Suprapubic skin (tissue), 4 donors: ENCODE measurements at regions not wholly inside any gene's neighbourhood (a gene's known extent, or its start where the extent isn't known, plus 50 kb on each side); places are given as distances from the start of the nearest gene placed in this dataset.

Experiments
- DNase-seq, 2 donors: peaks; one replicate each; pipeline ENCODE4 v3.0.0-alpha.2; 2019; ENCODE audit warnings: low spot score in 2 of 2
- H3K27ac ChIP-seq: fragments of 200-600 bp; sonication (generic); one replicate; pipeline ENCODE4 v1.5.1; 2019
- H3K27me3 ChIP-seq: fragments of 200-600 bp; sonication (generic); one replicate; pipeline ENCODE4 v1.5.1; 2019
- H3K36me3 ChIP-seq: fragments of 200-600 bp; sonication (generic); one replicate; pipeline ENCODE4 v1.5.1; 2019
- H3K4me1 ChIP-seq: fragments of 200-600 bp; sonication (generic); one replicate; pipeline ENCODE4 v1.5.1; 2019
- H3K4me3 ChIP-seq: fragments of 200-600 bp; sonication (generic); one replicate; pipeline ENCODE4 v1.5.1; 2019; ENCODE audit warnings: mild to moderate bottlenecking
- H3K9me3 ChIP-seq: fragments of 200-600 bp; sonication (generic); one replicate; pipeline ENCODE4 v1.5.1; 2019
- EP300 ChIP-seq: sonication (generic); formaldehyde crosslinking; IDR thresholded peaks from one replicate; pipeline ENCODE4 v1.6.1; 2017; ENCODE audit warnings: antibody characterized with exemption
- POLR2A ChIP-seq, 2 donors: fragments of 450-650 bp; IDR thresholded peaks; one replicate each; pipeline ENCODE4 v1.6.1; 2017; ENCODE audit warnings: antibody characterized with exemption in 2 of 2, mild to moderate bottlenecking in 2 of 2, moderate library complexity in 2 of 2
- POLR2AphosphoS5 ChIP-seq, 3 donors: sonication (generic); formaldehyde crosslinking; IDR thresholded peaks; one replicate each; pipeline ENCODE4 v1.6.1; 2017; ENCODE audit warnings: antibody characterized with exemption in 3 of 3
- WGBS: methylation state at CpG from one replicate; pipeline ENCODE4 v1.1.5; 2018; 5-methylcytosine and 5-hydroxymethylcytosine counted together
- TF ChIP-seq, protein P1 (sequence below), 2 donors: fragments of 200-600 bp in 1 of 2; fragments of 450-650 bp in 1 of 2; sonication (generic) in 1 of 2; IDR thresholded peaks; one replicate each; pipeline ENCODE4 v1.5.1; 2016 to 2019; ENCODE audit warnings: antibody characterized with exemption in 2 of 2, mild to moderate bottlenecking in 1 of 2, moderate library complexity in 1 of 2

DNA sequence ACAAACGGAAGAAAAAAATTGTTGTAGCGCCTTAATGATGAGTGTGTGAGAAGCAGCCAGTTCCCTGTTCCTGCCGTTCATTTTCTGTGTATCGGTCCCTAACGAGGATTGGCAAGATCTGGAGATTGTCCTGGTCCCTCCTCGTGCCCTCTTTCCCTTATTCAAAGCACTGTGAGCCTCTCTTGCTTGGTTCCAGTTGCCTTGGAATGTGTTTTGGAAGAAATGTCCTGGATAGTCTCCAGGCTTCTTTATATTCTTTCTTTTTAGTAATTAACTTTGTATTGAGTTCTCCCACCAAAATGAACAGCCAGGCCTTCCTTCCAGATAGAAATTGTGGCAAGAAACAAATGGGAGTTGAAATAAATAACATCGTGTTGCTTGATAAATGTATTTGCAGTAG, 348.3 kb downstream of the CDH26 start:
- TF ChIP-seq, protein P1, sequence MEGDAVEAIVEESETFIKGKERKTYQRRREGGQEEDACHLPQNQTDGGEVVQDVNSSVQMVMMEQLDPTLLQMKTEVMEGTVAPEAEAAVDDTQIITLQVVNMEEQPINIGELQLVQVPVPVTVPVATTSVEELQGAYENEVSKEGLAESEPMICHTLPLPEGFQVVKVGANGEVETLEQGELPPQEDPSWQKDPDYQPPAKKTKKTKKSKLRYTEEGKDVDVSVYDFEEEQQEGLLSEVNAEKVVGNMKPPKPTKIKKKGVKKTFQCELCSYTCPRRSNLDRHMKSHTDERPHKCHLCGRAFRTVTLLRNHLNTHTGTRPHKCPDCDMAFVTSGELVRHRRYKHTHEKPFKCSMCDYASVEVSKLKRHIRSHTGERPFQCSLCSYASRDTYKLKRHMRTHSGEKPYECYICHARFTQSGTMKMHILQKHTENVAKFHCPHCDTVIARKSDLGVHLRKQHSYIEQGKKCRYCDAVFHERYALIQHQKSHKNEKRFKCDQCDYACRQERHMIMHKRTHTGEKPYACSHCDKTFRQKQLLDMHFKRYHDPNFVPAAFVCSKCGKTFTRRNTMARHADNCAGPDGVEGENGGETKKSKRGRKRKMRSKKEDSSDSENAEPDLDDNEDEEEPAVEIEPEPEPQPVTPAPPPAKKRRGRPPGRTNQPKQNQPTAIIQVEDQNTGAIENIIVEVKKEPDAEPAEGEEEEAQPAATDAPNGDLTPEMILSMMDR (IDR thresholded peaks at IDR 0.05) = no peak
- TF ChIP-seq POLR2AphosphoS5 (IDR thresholded peaks at IDR 0.05) (no peak), POLR2A (IDR thresholded peaks at IDR 0.05) (no peak), EP300 (no peak)
- WGBS = 67% methylated on average over 7 of the region's 7 CpGs

DNA sequence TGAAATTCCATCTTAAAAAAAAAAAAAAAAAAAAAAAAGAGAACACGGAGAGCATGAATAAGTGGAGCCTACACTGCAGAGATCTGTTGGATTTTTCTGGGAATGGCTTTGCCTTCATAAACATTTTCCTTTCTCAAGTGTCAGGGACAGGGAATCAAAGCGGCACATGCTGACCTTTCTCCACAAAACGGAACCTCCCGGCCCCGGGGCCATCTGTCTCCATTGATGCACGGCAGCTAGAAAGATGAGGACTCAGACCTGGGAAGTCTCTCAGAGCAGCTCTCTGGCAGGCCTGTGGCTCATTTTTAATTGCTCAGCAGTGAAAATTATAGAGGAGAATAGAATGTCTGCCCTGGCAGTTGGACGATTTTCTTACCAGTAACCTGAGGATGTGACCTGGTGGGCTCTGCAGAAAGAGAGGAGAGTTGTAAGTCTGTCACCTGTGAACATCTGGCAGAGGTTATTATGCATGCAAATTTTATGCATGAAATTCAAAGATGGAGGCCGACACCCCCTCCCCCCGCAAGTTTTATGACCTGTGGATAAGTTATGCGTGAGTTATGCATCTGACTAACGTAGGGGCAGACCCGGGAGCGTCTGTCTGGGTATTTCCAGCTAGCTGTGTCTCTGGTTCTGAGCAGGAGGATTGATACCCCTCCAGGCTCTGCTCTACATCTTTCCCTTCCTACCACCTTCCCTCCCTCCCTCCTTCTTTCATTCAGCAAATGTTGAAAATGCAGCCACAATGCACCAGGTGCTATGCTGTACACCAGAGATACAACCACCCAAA, 352.5 kb downstream of the CDH26 start:
- 62% methylated on average over 13 of the region's 13 CpGs for WGBS

More for the DNA sequence above, 348.3 kb downstream of the CDH26 start:
- Histone ChIP-seq H3K9me3 (no peaks in the 10 kb centered on the region), H3K36me3 (no peaks in the 10 kb centered on the region), H3K4me1 (no peaks in the 10 kb centered on the region), H3K27ac (no peak overlapping the region), H3K27me3 (no peaks in the 10 kb centered on the region), H3K4me3 (no peak overlapping the region)
- no peak for DNase-seq

DNA sequence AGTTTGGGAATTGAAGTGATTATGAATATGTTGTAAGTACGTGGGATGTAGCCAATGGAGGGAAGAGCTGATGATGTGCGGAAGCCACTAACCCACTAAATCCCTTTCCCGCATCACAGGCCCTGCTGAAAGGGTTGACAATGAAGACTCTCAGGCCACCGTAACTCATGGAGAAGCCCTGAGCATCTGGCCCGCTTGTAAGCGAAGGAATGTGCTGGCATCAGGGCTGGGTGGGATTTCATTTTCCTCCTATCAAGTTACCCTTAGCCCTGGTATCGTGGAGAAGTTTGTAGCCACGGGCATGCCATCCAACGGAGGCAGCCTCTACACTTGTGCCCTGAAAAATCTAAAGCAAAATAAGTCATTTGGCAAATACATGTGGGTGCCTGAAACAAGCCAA, 355.0 kb downstream of the CDH26 start:
- H3K27me3 ChIP-seq = no peaks in the 10 kb centered on the region
- DNase-seq = no peak
- H3K27ac ChIP-seq = no peak overlapping the region
- H3K4me3 ChIP-seq = no peak overlapping the region
- TF ChIP-seq EP300 (no peak), POLR2AphosphoS5 (IDR thresholded peaks at IDR 0.05) (no peak), POLR2A (IDR thresholded peaks at IDR 0.05) (no peak)
- TF ChIP-seq, protein P1 (IDR thresholded peaks at IDR 0.05) = no peak
- no peaks in the 10 kb centered on the region for H3K4me1 ChIP-seq
- H3K9me3 ChIP-seq = no peaks in the 10 kb centered on the region
- H3K36me3 ChIP-seq = no peaks in the 10 kb centered on the region
- 82% methylated on average over 9 of the region's 9 CpGs for WGBS

More for the DNA sequence above, 352.5 kb downstream of the CDH26 start:
- no peaks in the 10 kb centered on the region for H3K36me3 ChIP-seq
- H3K4me1 ChIP-seq = no peaks in the 10 kb centered on the region
- H3K4me3 ChIP-seq = no peak overlapping the region
- no peak for DNase-seq
- H3K9me3 ChIP-seq = no peaks in the 10 kb centered on the region
- H3K27me3 ChIP-seq = no peaks in the 10 kb centered on the region
- TF ChIP-seq POLR2AphosphoS5 (IDR thresholded peaks at IDR 0.05) (no peak), EP300 (no peak)
- no peak overlapping the region for H3K27ac ChIP-seq

DNA sequence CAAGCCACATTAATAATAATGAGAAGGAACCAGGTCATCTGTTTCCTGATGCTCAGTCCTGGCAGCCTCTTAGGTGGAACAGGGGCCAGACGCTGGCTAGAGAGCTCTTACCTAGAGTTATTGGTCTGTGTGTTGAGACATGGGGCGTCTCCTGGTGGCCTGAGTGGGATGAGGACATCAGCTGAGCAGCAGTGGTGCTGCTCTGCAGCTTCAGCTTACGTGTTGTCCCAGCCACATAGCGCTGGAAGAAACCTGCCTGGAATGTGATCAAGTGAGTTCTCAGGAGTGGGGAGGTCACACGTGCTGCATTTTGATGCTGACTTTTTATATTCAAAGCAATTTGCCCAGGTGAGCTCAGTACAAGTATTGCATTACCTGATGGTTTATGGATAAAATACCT, 355.4 kb downstream of the CDH26 start:
- no peak overlapping the region for H3K4me3 ChIP-seq
- no peaks in the 10 kb centered on the region for H3K4me1 ChIP-seq
- no peak overlapping the region for H3K27ac ChIP-seq
- DNase-seq = no peak
- WGBS = 56% methylated on average over 4 of the region's 5 CpGs
- no peaks in the 10 kb centered on the region for H3K36me3 ChIP-seq
- H3K27me3 ChIP-seq = no peaks in the 10 kb centered on the region
- H3K9me3 ChIP-seq = no peaks in the 10 kb centered on the region
- TF ChIP-seq POLR2A (IDR thresholded peaks at IDR 0.05) = no peak
- TF ChIP-seq, protein P1 (IDR thresholded peaks at IDR 0.05) = no peak
- TF ChIP-seq POLR2AphosphoS5 (IDR thresholded peaks at IDR 0.05) = no peak
- TF ChIP-seq EP300 = no peak

DNA sequence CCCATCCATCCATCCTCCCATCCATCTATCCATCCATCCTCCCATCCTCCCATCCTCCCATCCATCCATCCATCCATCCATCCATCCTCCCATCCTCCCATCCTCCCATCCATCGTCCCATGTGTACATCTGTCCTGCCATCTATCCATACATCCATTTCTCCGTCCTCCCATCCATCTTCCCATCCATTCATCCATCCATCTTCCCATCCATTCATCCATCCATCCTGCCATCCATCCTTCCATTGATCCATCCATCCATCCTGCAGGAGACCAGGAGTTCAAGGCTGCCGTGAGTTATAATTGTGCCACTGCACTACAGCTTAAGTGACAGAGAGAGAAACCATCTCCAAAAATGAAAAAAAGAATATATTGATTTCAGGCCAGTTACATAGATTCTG, 356.5 kb downstream of the CDH26 start:
- Histone ChIP-seq H3K27me3 (no peaks in the 10 kb centered on the region), H3K36me3 (no peaks in the 10 kb centered on the region), H3K4me1 (no peaks in the 10 kb centered on the region), H3K27ac (no peak overlapping the region), H3K9me3 (no peaks in the 10 kb centered on the region), H3K4me3 (no peak overlapping the region)
- no peak for DNase-seq
- no peak for TF ChIP-seq POLR2A (IDR thresholded peaks at IDR 0.05)
- TF ChIP-seq, protein P1 (IDR thresholded peaks at IDR 0.05) = no peak
- no peak for TF ChIP-seq POLR2AphosphoS5 (IDR thresholded peaks at IDR 0.05)
- TF ChIP-seq EP300 = no peak
- WGBS = 96% methylated on average over 3 of the region's 3 CpGs
